ENCODE measurements at regions not wholly inside any gene's neighbourhood (a gene's known extent, or its start where the extent isn't known, plus 50 kb on each side); places are given as distances from the start of the nearest gene placed in this dataset.

- POLR2A ChIA-PET: no interaction called here
- H3K4me3 ChIP-seq (ENCODE audit: low read depth, low read length): no peak overlapping the region
- no peak for TF ChIP-seq CTCF (IDR thresholded peaks at IDR 0.05; ENCODE audit: insufficient read depth, low read length, missing control alignments)
- CTCF ChIA-PET: no interaction called here
- no peak for DNase-seq (ENCODE audit: low read depth, low spot score)
These were observed 135.8 kb upstream of the DLX6 start for GRCh38 chr7:96869538-96869937.

GRCh38 chr7:96870185-96870584 lies 135.2 kb upstream of the DLX6 start:
- DNase-seq (ENCODE audit: low read depth, low spot score): no peak
- H3K4me3 ChIP-seq (ENCODE audit: low read depth, low read length): no peak overlapping the region
- ChIA-PET CTCF (no interaction called here), POLR2A (no interaction called here)
- TF ChIP-seq CTCF (IDR thresholded peaks at IDR 0.05; ENCODE audit: insufficient read depth, low read length, missing control alignments): no peak

GRCh38 chr7:96870934-96871333 lies 134.4 kb upstream of the DLX6 start:
- no peak for DNase-seq (ENCODE audit: low read depth, low spot score)
- TF ChIP-seq CTCF (IDR thresholded peaks at IDR 0.05; ENCODE audit: insufficient read depth, low read length, missing control alignments): no peak
- CTCF ChIA-PET: no interaction called here
- POLR2A ChIA-PET: no interaction called here
- H3K4me3 ChIP-seq (ENCODE audit: low read depth, low read length): no peak overlapping the region

GRCh38 chr7:96887426-96887825 lies 117.9 kb upstream of the DLX6 start:
- H3K4me3 ChIP-seq (ENCODE audit: low read depth, low read length): no peak overlapping the region
- ChIA-PET POLR2A (no interaction called here), CTCF (interaction anchor here (0.8 kb wide), 1 partner anchor 139 kb away, joined by 3 read pairs; no protein-coding TSS in a partner anchor)
- no peak for DNase-seq (ENCODE audit: low read depth, low spot score)
- no peak for TF ChIP-seq CTCF (IDR thresholded peaks at IDR 0.05; ENCODE audit: insufficient read depth, low read length, missing control alignments)

- DNase-seq (ENCODE audit: low read depth, low spot score): no peak
- ChIA-PET POLR2A (no interaction called here), CTCF (no interaction called here)
- no peak for TF ChIP-seq CTCF (IDR thresholded peaks at IDR 0.05; ENCODE audit: insufficient read depth, low read length, missing control alignments)
- H3K4me3 ChIP-seq (ENCODE audit: low read depth, low read length): no peak overlapping the region
These were observed 106.2 kb upstream of the DLX6 start for GRCh38 chr7:96899108-96899507.

GRCh38 chr7:96901822-96902445 lies 103.4 kb upstream of the DLX6 start:
- no peak for TF ChIP-seq CTCF (IDR thresholded peaks at IDR 0.05; ENCODE audit: insufficient read depth, low read length, missing control alignments)
- H3K4me3 ChIP-seq (ENCODE audit: low read depth, low read length): no peak overlapping the region
- ChIA-PET CTCF (no interaction called here), POLR2A (no interaction called here)
- no peak for DNase-seq (ENCODE audit: low read depth, low spot score)
